DOHH2 (cell line): ENCODE measurements at regions not wholly inside any gene's neighbourhood (a gene's known extent, or its start where the extent isn't known, plus 50 kb on each side); places are given as distances from the start of the nearest gene placed in this dataset.

Experiments
- CTCF ChIP-seq: fragments of 200-600 bp; sonication (generic); IDR thresholded peaks from one replicate; pipeline ENCODE4 v1.5.1; 2014; ENCODE audit warnings: antibody characterized with exemption, mild to moderate bottlenecking, low read depth, low read length; ENCODE audit not compliant: poor library complexity, severe bottlenecking
- EZH2phosphoT487 ChIP-seq: fragments of 200-600 bp; sonication (generic); IDR thresholded peaks from 2 replicates; pipeline ENCODE4 v1.6.1; 2017; ENCODE audit warnings: borderline replicate concordance, mild to moderate bottlenecking, antibody characterized with exemption, low read length, moderate library complexity, mixed read lengths

- TF ChIP-seq CTCF (no peak), EZH2phosphoT487 (no peak)
Measured at GRCh38 chr5:164921722-164922121, 1416.3 kb downstream of the MAT2B start.
